ENCODE measurements at regions not wholly inside any gene's neighbourhood (a gene's known extent, or its start where the extent isn't known, plus 50 kb on each side); places are given as distances from the start of the nearest gene placed in this dataset.

- TF ChIP-seq, protein P1, sequence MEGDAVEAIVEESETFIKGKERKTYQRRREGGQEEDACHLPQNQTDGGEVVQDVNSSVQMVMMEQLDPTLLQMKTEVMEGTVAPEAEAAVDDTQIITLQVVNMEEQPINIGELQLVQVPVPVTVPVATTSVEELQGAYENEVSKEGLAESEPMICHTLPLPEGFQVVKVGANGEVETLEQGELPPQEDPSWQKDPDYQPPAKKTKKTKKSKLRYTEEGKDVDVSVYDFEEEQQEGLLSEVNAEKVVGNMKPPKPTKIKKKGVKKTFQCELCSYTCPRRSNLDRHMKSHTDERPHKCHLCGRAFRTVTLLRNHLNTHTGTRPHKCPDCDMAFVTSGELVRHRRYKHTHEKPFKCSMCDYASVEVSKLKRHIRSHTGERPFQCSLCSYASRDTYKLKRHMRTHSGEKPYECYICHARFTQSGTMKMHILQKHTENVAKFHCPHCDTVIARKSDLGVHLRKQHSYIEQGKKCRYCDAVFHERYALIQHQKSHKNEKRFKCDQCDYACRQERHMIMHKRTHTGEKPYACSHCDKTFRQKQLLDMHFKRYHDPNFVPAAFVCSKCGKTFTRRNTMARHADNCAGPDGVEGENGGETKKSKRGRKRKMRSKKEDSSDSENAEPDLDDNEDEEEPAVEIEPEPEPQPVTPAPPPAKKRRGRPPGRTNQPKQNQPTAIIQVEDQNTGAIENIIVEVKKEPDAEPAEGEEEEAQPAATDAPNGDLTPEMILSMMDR (conservative IDR thresholded peaks at IDR 0.05): no peak
- no peak for TF ChIP-seq EZH2 (IDR thresholded peaks at IDR 0.05; ENCODE audit: low read depth)
These were observed 86.2 kb upstream of the CA10 start for GRCh38 chr17:52244689-52245088.
